ENCODE measurements at regions not wholly inside any gene's neighbourhood (a gene's known extent, or its start where the extent isn't known, plus 50 kb on each side); places are given as distances from the start of the nearest gene placed in this dataset.

- in situ Hi-C loops (cut with MboI), result no loop called here
- Histone ChIP-seq H4K20me1 (ENCODE audit: insufficient read depth) (no peaks in the 10 kb centered on the region), H3F3A (ENCODE audit: insufficient read depth) (peaks cover 31% of the 10 kb centered on the region), H3K4me1 (ENCODE audit: insufficient read depth) (peaks cover 41% of the 10 kb centered on the region), H3K27me3 (replicated peaks; ENCODE audit: insufficient read depth) (no peaks in the 10 kb centered on the region), H3K4me3 (no peak overlapping the region), H3K4me2 (ENCODE audit: unreplicated experiment) (no peak overlapping the region), H3K9me3 (ENCODE audit: low read depth) (no peaks in the 10 kb centered on the region), H3K79me2 (ENCODE audit: insufficient read depth) (no peaks in the 10 kb centered on the region), H3K36me3 (ENCODE audit: low read depth) (no peaks in the 10 kb centered on the region), H3K9ac (no peak overlapping the region), H3K9me2 (ENCODE audit: insufficient read depth) (no peaks in the 10 kb centered on the region), H3K27ac (no peak overlapping the region), H2AFZ (no peak overlapping the region)
- no peak for DNase-seq
- no peak for TF ChIP-seq EZH2phosphoT487 (IDR thresholded peaks at IDR 0.05; ENCODE audit: insufficient read depth, low read depth)
- no peak for TF ChIP-seq EZH2 (IDR thresholded peaks at IDR 0.05; ENCODE audit: insufficient read depth, poor library complexity, severe bottlenecking)
- 88 to 89% methylated on average over 3 of the region's 3 CpGs for WGBS, 2 experiments (ENCODE audit: low coverage in 1 of 2, low lambda C conversion rate in 2 of 2, missing lambda C conversion rate in 2 of 2)
Observed at GRCh38 chr15:39096608-39097205, 484.2 kb upstream of the THBS1 start.

DNA sequence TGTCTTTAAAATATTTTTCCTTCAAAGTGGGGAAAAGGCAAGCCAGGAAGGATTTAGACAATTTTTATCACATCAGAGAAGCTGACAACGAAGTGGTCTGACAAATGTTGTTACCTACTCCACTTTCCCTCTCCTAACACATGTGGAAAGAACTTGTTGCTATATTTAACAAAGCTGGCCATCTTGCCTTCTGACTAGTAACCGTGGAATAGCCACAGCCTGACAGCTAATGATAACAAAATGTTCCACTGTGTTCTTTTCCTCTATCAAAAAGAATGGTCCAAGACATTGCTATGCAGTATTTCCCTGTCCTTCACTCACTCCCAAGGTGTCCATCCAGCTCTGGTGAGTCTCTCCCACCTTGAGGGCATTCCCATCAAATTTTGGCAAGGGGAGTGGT is 481.4 kb upstream of the THBS1 start:
- H3K4me2 ChIP-seq (ENCODE audit: unreplicated experiment), result peak overlapping the region; percentile 16
- in situ Hi-C loops (cut with MboI), result no loop called here
- H3F3A ChIP-seq (ENCODE audit: insufficient read depth), result peaks cover 28% of the 10 kb centered on the region
- H3K79me2 ChIP-seq (ENCODE audit: insufficient read depth), result no peaks in the 10 kb centered on the region
- no peaks in the 10 kb centered on the region for H3K9me2 ChIP-seq (ENCODE audit: insufficient read depth)
- H2AFZ ChIP-seq, result no peak overlapping the region
- peaks cover 40% of the 10 kb centered on the region for H3K4me1 ChIP-seq (ENCODE audit: insufficient read depth)
- peak; percentile 18 for DNase-seq
- no peaks in the 10 kb centered on the region for H3K9me3 ChIP-seq (ENCODE audit: low read depth)
- TF ChIP-seq EZH2 (IDR thresholded peaks at IDR 0.05; ENCODE audit: insufficient read depth, poor library complexity, severe bottlenecking), result no peak
- TF ChIP-seq EZH2phosphoT487 (IDR thresholded peaks at IDR 0.05; ENCODE audit: insufficient read depth, low read depth), result no peak
- H4K20me1 ChIP-seq (ENCODE audit: insufficient read depth), result no peaks in the 10 kb centered on the region
- WGBS, 2 experiments (ENCODE audit: low coverage in 1 of 2, low lambda C conversion rate in 2 of 2, missing lambda C conversion rate in 2 of 2), result 52 to 64% methylated on average over 2 of the region's 2 CpGs
- no peaks in the 10 kb centered on the region for H3K27me3 ChIP-seq (replicated peaks; ENCODE audit: insufficient read depth)
- no peak overlapping the region for H3K9ac ChIP-seq
- no peaks in the 10 kb centered on the region; the same call in 1 of the 2 replicates for H3K36me3 ChIP-seq (ENCODE audit: low read depth)
- H3K27ac ChIP-seq, result 0 out of 2 replicates have a peak overlapping the region, but pooled peaks have one; percentile 3
- H3K4me3 ChIP-seq, result no peak overlapping the region

DNA sequence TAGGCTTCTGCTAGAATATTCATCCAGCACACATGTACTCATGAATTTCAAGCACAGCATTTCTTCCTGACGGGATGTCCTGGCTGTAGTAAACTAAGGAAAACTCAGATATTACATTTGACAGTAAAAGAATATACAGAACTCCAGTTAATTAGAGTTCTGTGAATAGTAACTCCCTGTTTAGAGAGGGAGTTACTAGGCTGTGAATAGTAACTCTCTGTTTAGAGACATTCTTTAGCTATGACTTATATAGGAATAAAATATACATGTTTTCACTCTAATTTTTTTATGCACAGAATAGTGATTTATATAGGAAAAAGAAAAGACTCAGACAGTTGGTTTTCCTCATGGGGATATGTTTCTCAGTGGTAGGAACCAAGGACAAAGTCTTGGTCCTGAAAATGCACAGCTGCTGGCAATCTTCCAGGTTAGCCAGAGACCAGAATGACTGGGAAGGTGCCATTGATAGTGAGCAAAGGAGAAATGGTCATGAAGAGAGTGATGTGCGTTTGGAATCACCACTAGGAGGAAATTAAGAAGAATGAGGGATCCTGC is 480.7 kb upstream of the THBS1 start:
- Histone ChIP-seq H2AFZ (no peak overlapping the region), H3K79me2 (ENCODE audit: insufficient read depth) (no peaks in the 10 kb centered on the region), H3K27me3 (replicated peaks; ENCODE audit: insufficient read depth) (no peaks in the 10 kb centered on the region), H3K4me3 (no peak overlapping the region), H3K9ac (no peak overlapping the region), H3K36me3 (ENCODE audit: low read depth) (no peaks in the 10 kb centered on the region; the same call in 1 of the 2 replicates), H3F3A (ENCODE audit: insufficient read depth) (peaks cover 23% of the 10 kb centered on the region), H4K20me1 (ENCODE audit: insufficient read depth) (no peaks in the 10 kb centered on the region), H3K9me3 (ENCODE audit: low read depth) (no peaks in the 10 kb centered on the region), H3K4me1 (ENCODE audit: insufficient read depth) (peaks cover 33% of the 10 kb centered on the region), H3K9me2 (ENCODE audit: insufficient read depth) (no peaks in the 10 kb centered on the region), H3K27ac (peak overlapping the region; percentile 3; the same call in 1 of the 2 replicates), H3K4me2 (ENCODE audit: unreplicated experiment) (peak overlapping the region; percentile 16)
- in situ Hi-C loops (cut with MboI), result loop anchor here (25.0 kb wide), 1 partner anchor 388 kb away; no protein-coding TSS in a partner anchor
- peak; percentile 33 for DNase-seq
- TF ChIP-seq EZH2phosphoT487 (IDR thresholded peaks at IDR 0.05; ENCODE audit: insufficient read depth, low read depth), result no peak
- no peak for TF ChIP-seq EZH2 (IDR thresholded peaks at IDR 0.05; ENCODE audit: insufficient read depth, poor library complexity, severe bottlenecking)
- 47 to 51% methylated on average over 2 of the region's 2 CpGs for WGBS, 2 experiments (ENCODE audit: low coverage in 1 of 2, low lambda C conversion rate in 2 of 2, missing lambda C conversion rate in 2 of 2)

- peak overlapping the region; percentile 40 for H3K4me2 ChIP-seq (ENCODE audit: unreplicated experiment)
Observed at GRCh38 chr15:39102431-39102830, 478.4 kb upstream of the THBS1 start.

More at GRCh38 chr15:39102431-39102830, 478.4 kb upstream of the THBS1 start:
- H3K36me3 ChIP-seq (ENCODE audit: low read depth), result peaks cover 2% of the 10 kb centered on the region; the same call in 1 of the 2 replicates
- no peaks in the 10 kb centered on the region for H3K9me2 ChIP-seq (ENCODE audit: insufficient read depth)
- no peaks in the 10 kb centered on the region for H4K20me1 ChIP-seq (ENCODE audit: insufficient read depth)
- H3K27me3 ChIP-seq (replicated peaks; ENCODE audit: insufficient read depth), result no peaks in the 10 kb centered on the region
- H3K9ac ChIP-seq, result no peak overlapping the region
- no peak overlapping the region for H2AFZ ChIP-seq
- peaks cover 31% of the 10 kb centered on the region for H3K4me1 ChIP-seq (ENCODE audit: insufficient read depth)
- TF ChIP-seq EZH2 (IDR thresholded peaks at IDR 0.05; ENCODE audit: insufficient read depth, poor library complexity, severe bottlenecking) (no peak), EZH2phosphoT487 (IDR thresholded peaks at IDR 0.05; ENCODE audit: insufficient read depth, low read depth) (no peak)
- H3K27ac ChIP-seq, result no peak overlapping the region
- WGBS, 2 experiments (ENCODE audit: low coverage in 1 of 2, low lambda C conversion rate in 2 of 2, missing lambda C conversion rate in 2 of 2), result 60 to 62% methylated on average over 1 of the region's 1 CpG
- no peaks in the 10 kb centered on the region for H3K79me2 ChIP-seq (ENCODE audit: insufficient read depth)
- no peak overlapping the region for H3K4me3 ChIP-seq
- H3F3A ChIP-seq (ENCODE audit: insufficient read depth), result peaks cover 23% of the 10 kb centered on the region
- no peaks in the 10 kb centered on the region for H3K9me3 ChIP-seq (ENCODE audit: low read depth)
- in situ Hi-C loops (cut with MboI), result loop anchor here (25.0 kb wide), 1 partner anchor 390 kb away; no protein-coding TSS in a partner anchor
- DNase-seq, result peak; percentile 31
